ENCODE measurements at regions not wholly inside any gene's neighbourhood (a gene's known extent, or its start where the extent isn't known, plus 50 kb on each side); places are given as distances from the start of the nearest gene placed in this dataset.

DNA sequence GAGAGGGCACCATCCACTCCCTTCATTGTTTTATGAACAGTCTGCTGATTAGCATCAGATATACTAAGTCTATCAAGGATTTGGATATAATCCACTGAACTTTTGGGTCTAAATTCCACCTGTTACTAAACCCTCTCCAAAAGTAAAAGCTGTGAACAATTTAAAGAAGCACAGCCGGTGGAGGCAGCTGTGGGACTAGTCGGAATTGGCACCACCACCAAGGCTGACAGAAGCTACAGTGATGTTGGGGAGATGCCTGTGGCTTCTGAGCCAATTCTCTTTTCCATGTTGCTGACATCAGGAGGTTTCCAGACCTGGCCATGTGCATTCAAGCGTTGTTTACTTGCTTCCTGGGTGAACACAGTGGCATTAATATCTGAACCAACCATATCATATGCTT lies 679.0 kb upstream of the CA10 start:
- Histone ChIP-seq H3K9me3 (no peaks in the 10 kb centered on the region), H3K4me3 (no peak overlapping the region), H3K27me3 (no peaks in the 10 kb centered on the region), H3K4me1 (no peaks in the 10 kb centered on the region), H3K27ac (no peak overlapping the region), H3K36me3 (no peaks in the 10 kb centered on the region)
- intact Hi-C loops (cut with DNase I): no loop called here
- TF ChIP-seq POLR2A (IDR thresholded peaks at IDR 0.05): no peak
- no peak for TF ChIP-seq POLR2AphosphoS5 (IDR thresholded peaks at IDR 0.05; ENCODE audit: insufficient read depth in 1 of 2, low read depth in 1 of 2)
- no peak for TF ChIP-seq CTCF (IDR thresholded peaks at IDR 0.05)
- DNase-seq (ENCODE audit: extremely low spot score in 2 of 2): no peak

- Histone ChIP-seq H3K27me3 (no peaks in the 10 kb centered on the region), H3K27ac (no peak overlapping the region)
Measured at GRCh38 chr17:52831536-52831935, 673.0 kb upstream of the CA10 start.

DNA sequence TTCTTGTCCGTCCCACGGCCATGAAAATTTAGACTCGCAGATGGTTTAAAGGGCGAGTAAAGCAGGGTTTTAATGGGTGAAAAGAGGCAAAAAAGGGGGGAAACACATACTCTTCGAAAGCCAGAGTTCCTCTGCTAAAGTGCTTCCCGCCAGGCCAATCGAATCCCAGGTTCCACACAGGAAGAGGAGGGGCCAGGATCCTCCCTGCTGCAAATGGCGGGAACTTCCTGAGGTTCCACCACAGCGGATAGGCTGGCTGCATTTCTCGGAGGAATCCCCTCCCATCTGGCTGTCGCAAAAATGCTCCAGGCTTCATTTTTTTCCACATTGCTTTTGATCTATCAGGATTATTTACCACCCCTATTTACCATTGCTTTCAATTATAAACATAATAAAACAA lies 670.1 kb upstream of the CA10 start:
- intact Hi-C loops (cut with DNase I): no loop called here

More at GRCh38 chr17:52831536-52831935, 673.0 kb upstream of the CA10 start:
- DNase-seq (ENCODE audit: extremely low spot score in 2 of 2): no peak
- Histone ChIP-seq H3K4me3 (no peak overlapping the region), H3K36me3 (no peaks in the 10 kb centered on the region), H3K4me1 (no peaks in the 10 kb centered on the region), H3K9me3 (no peaks in the 10 kb centered on the region)
- intact Hi-C loops (cut with DNase I): no loop called here
- TF ChIP-seq POLR2A (IDR thresholded peaks at IDR 0.05) (no peak), CTCF (IDR thresholded peaks at IDR 0.05) (no peak), POLR2AphosphoS5 (IDR thresholded peaks at IDR 0.05; ENCODE audit: insufficient read depth in 1 of 2, low read depth in 1 of 2) (no peak)

DNA sequence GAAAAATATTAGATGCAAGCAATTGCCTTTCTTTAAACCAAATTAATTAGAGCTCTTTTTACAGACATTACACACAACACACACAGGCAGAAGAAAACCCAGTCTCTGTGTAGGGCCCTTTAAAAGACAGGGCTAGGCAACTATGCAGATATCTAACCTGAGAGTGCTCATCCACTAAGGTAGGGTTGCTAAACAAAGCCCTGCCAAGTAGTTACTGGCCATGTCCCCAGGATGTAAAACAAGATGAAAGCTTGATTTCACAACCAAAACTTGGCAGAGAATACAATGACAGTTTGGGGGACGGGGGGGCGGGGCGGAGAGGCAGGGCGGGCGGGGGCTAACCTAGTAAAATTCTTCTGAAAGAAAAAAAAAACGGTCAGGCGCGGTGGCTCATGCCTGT lies 669.0 kb upstream of the CA10 start:
- Histone ChIP-seq H3K4me1 (no peaks in the 10 kb centered on the region), H3K4me3 (no peak overlapping the region), H3K27me3 (no peaks in the 10 kb centered on the region), H3K27ac (no peak overlapping the region), H3K9me3 (no peaks in the 10 kb centered on the region), H3K36me3 (no peaks in the 10 kb centered on the region)
- intact Hi-C loops (cut with DNase I): no loop called here
- DNase-seq (ENCODE audit: extremely low spot score in 2 of 2): no peak
- TF ChIP-seq POLR2AphosphoS5 (IDR thresholded peaks at IDR 0.05; ENCODE audit: insufficient read depth in 1 of 2, low read depth in 1 of 2) (no peak), CTCF (IDR thresholded peaks at IDR 0.05) (no peak)

More for the DNA sequence above, 670.1 kb upstream of the CA10 start:
- no peak for TF ChIP-seq POLR2AphosphoS5 (IDR thresholded peaks at IDR 0.05; ENCODE audit: insufficient read depth in 1 of 2, low read depth in 1 of 2)
- no peak for DNase-seq (ENCODE audit: extremely low spot score in 2 of 2)
- Histone ChIP-seq H3K4me1 (no peaks in the 10 kb centered on the region), H3K9me3 (no peaks in the 10 kb centered on the region), H3K27me3 (no peaks in the 10 kb centered on the region), H3K4me3 (no peak overlapping the region), H3K36me3 (no peaks in the 10 kb centered on the region), H3K27ac (no peak overlapping the region)

GRCh38 chr17:52824542-52824941 lies 666.0 kb upstream of the CA10 start:
- DNase-seq (ENCODE audit: extremely low spot score in 2 of 2): no peak
- no peaks in the 10 kb centered on the region for H3K4me1 ChIP-seq
- intact Hi-C loops (cut with DNase I): no loop called here
- no peak for TF ChIP-seq CTCF (IDR thresholded peaks at IDR 0.05)
- no peak for TF ChIP-seq POLR2A (IDR thresholded peaks at IDR 0.05)
- no peak for TF ChIP-seq POLR2AphosphoS5 (IDR thresholded peaks at IDR 0.05; ENCODE audit: insufficient read depth in 1 of 2, low read depth in 1 of 2)
- H3K27me3 ChIP-seq: no peaks in the 10 kb centered on the region
- no peak overlapping the region for H3K27ac ChIP-seq
- H3K4me3 ChIP-seq: no peak overlapping the region
- no peaks in the 10 kb centered on the region for H3K9me3 ChIP-seq
- H3K36me3 ChIP-seq: no peaks in the 10 kb centered on the region

DNA sequence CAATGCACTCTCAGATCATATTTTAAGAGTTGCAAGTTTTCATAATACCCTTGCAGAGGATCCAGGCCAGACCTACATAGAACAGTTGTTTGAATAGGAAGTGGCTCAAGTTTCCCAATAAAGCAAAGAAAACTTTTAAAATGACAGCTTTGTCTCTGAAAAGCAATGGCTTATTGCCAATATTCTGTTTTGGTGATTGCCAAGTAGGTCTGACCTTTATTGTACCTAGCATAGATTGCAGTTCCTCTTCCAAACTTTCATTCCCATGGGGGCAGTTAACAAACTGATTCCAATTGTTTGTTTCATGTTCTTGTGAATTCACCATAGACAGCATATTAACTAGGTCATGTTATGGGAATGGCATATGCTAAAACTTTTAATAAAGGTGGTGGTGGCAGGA lies 664.6 kb upstream of the CA10 start:
- intact Hi-C loops (cut with DNase I): no loop called here
- TF ChIP-seq POLR2A (IDR thresholded peaks at IDR 0.05): no peak
- no peak for TF ChIP-seq CTCF (IDR thresholded peaks at IDR 0.05)
- no peak for TF ChIP-seq POLR2AphosphoS5 (IDR thresholded peaks at IDR 0.05; ENCODE audit: insufficient read depth in 1 of 2, low read depth in 1 of 2)
- Histone ChIP-seq H3K27ac (no peak overlapping the region), H3K9me3 (no peaks in the 10 kb centered on the region), H3K4me1 (no peaks in the 10 kb centered on the region), H3K36me3 (no peaks in the 10 kb centered on the region), H3K4me3 (no peak overlapping the region), H3K27me3 (no peaks in the 10 kb centered on the region)
- no peak for DNase-seq (ENCODE audit: extremely low spot score in 2 of 2)

Data from vagina (tissue), 2 donors.